ENCODE measurements at regions not wholly inside any gene's neighbourhood (a gene's known extent, or its start where the extent isn't known, plus 50 kb on each side); places are given as distances from the start of the nearest gene placed in this dataset.

DNA sequence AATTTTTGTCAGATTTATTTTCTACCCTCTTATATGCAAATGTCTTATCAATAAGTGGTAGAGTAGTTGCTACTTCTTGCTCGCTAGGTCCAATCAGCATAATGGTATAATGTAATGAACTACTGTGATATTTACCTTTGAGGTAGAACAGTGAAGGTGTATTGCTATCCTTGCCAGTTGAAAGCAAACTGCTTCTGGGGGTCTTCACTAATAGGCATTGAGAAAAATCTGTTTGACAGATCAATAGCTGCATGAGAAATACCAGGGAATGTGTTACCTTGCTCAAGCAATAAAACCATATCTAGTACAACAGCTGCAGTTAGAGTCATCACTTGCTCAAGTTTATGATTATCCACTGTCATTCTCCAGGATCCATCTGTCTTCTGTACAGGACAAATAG, 50.1 kb upstream of the EFEMP1 start:
- DNase-seq (ENCODE audit: low read depth, low spot score) = no peak
- in situ Hi-C loops (cut with HindIII; ENCODE audit: low pct_unique_long_range_greater_than_20kb, low sequenced_read_pairs) = no loop called here

DNA sequence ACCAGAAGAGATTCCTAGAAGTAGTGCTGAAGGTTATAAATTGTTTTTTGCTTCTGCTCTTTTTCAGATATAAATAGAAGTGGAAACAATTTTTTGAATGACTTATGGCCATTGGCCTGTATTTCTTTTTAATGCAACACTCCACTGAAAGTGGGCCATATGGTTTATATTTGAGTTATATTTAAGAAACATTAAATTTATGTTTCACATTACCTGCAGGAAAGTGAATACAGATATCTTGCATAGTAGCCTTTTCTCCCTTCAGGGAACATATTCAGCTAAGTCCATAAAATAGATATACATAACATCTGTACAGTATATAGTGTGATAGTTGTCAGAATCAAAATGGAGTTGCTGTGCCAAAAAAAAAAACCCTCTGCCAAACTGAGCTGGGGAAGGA, 53.1 kb upstream of the EFEMP1 start:
- no peak for DNase-seq (ENCODE audit: low read depth, low spot score)
- in situ Hi-C loops (cut with HindIII; ENCODE audit: low pct_unique_long_range_greater_than_20kb, low sequenced_read_pairs) = no loop called here

DNA sequence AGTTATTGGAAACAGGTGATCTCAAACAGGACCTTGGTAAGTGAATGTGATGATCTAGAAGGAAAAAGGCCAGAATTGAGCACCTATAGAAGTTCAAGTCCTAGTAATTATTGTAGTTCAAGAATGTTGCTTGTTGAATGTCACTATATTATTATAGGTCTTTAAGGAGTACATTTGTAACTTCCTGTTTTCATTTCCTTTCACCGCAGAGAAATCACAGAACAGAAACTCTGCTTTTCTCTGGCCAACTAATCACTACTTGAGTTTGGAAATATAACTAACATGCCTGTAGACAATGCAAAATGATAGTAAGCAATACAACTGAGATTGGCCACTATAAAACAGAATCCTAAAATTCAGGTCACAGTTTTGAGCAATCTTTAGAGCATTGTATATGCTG, 61.8 kb upstream of the EFEMP1 start:
- in situ Hi-C loops (cut with HindIII; ENCODE audit: low pct_unique_long_range_greater_than_20kb, low sequenced_read_pairs) = no loop called here

DNA sequence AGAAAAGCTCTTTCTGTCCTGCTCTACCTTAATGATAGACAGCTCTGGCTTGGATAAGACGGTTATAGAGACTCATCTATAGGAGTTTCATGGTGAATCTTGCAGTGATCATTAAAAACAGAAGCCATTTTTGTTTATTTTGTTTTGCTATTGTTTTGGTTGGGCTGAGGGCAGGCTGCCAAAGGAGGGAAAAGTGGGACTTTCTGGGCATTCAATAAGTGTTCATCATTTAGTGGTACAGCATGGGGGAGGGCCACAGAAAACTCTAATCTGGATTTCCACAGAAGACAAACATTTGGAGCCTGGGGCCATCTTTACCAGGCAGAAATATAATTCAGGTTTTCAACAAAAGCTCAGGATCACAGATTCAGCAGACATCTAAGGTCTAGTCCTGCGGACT, 62.4 kb upstream of the EFEMP1 start:
- DNase-seq (ENCODE audit: low read depth, low spot score) = no peak
- in situ Hi-C loops (cut with HindIII; ENCODE audit: low pct_unique_long_range_greater_than_20kb, low sequenced_read_pairs) = no loop called here

More for the DNA sequence above, 61.8 kb upstream of the EFEMP1 start:
- no peak for DNase-seq (ENCODE audit: low read depth, low spot score)

DNA sequence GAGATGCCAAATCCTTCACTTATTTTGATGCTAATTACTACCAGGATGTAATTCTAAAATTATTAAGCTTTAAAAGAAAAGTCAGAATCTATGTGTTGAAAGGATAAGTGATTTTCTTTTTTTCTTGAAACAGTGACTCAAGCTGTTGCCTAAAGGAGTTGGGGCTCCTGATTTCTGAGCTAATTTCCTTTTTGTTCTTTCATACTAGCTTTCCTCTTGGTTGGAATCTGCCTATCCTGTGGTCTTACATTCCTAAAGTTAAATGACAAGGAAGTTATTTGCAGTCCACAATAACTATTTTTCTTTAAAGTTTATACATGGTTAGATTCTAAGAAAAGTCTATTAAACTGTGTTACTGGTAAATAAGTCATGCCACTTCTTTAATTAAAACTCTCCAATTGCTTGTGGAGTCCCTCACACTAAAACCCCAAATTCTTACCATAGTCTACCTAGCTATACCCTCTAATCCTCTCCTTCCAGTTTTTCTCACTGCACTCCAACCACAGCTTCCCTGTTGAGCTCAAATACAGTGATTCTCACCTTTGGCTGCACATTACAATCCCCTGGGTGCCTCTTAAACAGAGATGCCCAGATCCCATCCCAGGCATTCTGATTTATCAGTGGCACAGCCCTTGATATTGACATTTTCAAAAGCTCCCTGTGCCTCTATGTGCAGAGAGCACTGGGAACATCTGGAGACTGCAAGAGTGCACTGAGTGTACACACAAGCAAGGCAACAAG, 63.3 kb upstream of the EFEMP1 start:
- no peak for DNase-seq (ENCODE audit: low read depth, low spot score)
- in situ Hi-C loops (cut with HindIII; ENCODE audit: low pct_unique_long_range_greater_than_20kb, low sequenced_read_pairs) = no loop called here

DNA sequence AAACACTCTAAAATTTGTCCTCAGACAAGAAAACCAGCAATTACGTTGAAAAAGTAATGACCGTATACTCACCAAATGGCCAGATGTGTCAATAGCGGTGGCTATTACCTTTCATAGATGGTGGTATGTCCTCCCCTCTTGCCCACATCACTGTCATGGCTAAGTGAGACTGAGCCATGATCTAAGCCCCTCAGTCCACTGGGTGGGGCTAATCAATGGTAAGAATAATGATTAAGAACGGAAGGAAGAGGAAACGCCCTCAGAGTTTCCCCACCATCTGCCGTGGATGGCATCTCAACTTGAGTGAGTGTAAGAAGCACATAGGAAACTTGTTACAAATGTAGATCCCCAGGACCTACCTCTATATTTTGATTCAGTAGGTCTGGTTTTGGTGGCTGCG, 65.8 kb upstream of the EFEMP1 start:
- in situ Hi-C loops (cut with HindIII; ENCODE audit: low pct_unique_long_range_greater_than_20kb, low sequenced_read_pairs) = no loop called here
- no peak for DNase-seq (ENCODE audit: low read depth, low spot score)

DNA sequence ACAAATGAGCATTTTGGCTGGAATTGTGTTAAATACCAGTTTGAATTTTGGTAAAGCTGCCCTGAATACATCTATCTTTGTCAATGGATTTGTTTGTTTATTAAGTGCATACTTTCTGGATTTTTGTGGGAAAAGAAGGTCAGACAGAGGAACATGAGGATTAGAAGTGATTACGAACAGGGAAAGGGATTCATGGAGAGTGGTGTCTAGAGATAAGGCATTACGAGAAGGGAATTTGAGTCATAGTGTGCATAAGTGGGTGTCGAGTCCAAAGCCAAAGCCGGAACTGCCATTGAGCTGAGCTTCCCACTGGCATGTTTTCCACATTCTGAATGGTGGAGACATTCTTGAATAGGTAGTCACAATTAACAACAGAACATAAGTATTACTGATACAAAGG, 68.9 kb upstream of the EFEMP1 start:
- in situ Hi-C loops (cut with HindIII; ENCODE audit: low pct_unique_long_range_greater_than_20kb, low sequenced_read_pairs) = no loop called here
- peak; percentile 28 for DNase-seq (ENCODE audit: low read depth, low spot score)

DNA sequence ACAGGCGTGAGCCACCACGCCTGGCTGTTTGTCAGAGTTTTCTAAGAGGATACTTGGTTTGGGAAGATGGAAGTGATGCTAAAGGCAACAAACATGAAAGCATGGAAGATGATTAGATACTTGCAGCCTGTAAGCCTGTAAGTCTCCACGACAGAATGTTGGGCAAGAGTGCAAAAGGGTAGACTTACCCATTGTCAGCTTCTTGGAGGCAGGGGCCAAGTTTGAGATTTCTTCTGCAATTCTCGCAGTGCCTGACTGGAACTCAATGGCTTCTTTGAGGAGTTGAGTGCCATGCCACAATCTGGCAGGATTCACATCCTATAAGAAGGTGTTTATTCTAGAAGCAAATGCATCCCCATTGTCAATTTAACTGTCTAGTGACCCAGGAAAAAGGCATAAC, 70.1 kb upstream of the EFEMP1 start:
- no peak for DNase-seq (ENCODE audit: low read depth, low spot score)
- in situ Hi-C loops (cut with HindIII; ENCODE audit: low pct_unique_long_range_greater_than_20kb, low sequenced_read_pairs) = no loop called here

DNA sequence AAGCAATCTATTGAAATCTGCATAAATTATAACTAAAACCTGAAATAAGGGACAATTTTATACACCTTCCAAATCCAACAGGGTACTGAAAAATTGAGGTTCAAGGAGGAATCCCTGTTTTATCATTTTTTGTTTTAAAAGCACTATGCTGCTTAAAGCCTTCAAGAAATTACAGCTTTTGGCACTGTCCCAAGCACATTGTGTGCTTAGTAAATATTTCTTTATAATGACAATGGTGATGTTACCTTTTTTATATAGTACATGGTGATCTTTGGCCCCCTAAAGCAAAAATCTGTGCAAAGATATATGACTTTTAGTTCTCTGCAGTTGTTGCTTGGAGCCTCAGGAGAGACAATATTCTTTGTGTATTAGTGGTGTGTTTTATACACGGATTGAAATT, 71.6 kb upstream of the EFEMP1 start:
- DNase-seq (ENCODE audit: low read depth, low spot score) = no peak
- in situ Hi-C loops (cut with HindIII; ENCODE audit: low pct_unique_long_range_greater_than_20kb, low sequenced_read_pairs) = no loop called here

DNA sequence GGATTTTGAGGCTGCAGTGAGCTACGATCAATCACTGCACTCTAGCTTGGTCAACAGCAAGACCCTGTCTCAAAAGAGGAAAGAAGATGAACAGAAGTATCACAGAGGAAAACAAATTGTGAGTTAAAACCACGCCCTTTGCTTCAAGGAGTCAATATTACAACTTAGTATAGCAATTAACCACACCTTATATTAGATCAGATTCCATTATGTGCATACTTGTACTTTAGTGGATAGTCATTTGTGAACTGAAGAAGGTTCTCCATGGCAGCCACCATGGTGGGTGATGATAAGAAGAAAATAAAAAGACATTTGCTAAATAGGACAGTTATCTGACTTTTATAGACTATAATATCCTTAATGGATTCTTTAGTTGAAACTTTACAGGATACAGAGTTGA, 72.3 kb upstream of the EFEMP1 start:
- in situ Hi-C loops (cut with HindIII; ENCODE audit: low pct_unique_long_range_greater_than_20kb, low sequenced_read_pairs) = no loop called here

DNA sequence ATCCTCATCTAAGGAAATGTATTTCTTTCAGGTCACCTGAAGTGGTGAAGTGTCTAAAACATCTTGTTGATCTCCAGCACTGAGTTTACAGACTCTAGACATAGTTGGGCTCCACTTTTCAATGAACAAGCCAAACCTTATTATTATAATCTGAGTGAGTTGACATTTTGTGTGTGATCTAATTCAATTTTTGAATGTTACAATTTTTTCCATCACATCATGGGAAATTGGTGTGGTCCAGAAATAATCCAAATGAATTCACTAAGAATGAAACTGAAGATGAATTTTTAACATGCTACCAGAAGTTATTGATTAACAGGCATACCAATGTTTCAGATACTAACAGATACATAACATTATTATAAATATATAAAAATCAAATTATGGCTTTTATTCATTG, 75.6 kb upstream of the EFEMP1 start:
- in situ Hi-C loops (cut with HindIII; ENCODE audit: low pct_unique_long_range_greater_than_20kb, low sequenced_read_pairs) = no loop called here
- DNase-seq (ENCODE audit: low read depth, low spot score) = no peak

More for the DNA sequence above, 72.3 kb upstream of the EFEMP1 start:
- no peak for DNase-seq (ENCODE audit: low read depth, low spot score)

DNA sequence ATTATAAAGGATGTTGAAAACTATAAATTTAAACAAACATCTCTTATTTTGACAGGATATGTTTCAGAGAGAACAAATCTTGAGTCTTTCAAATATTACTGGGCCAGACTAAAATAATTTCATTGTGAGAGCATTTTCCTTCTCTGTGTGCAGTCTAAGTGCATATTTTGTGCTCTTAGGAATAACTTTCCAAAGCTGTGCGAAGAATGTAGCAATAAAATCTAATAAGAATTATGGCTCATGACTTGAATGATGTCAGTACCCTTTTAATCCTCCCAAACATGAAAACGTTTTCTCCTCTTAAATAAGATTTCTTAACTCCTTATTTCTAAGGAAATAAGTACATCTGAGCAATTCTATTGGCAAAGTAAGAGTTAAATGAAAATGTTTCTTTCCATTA, 76.2 kb upstream of the EFEMP1 start:
- in situ Hi-C loops (cut with HindIII; ENCODE audit: low pct_unique_long_range_greater_than_20kb, low sequenced_read_pairs) = no loop called here
- no peak for DNase-seq (ENCODE audit: low read depth, low spot score)

DNA sequence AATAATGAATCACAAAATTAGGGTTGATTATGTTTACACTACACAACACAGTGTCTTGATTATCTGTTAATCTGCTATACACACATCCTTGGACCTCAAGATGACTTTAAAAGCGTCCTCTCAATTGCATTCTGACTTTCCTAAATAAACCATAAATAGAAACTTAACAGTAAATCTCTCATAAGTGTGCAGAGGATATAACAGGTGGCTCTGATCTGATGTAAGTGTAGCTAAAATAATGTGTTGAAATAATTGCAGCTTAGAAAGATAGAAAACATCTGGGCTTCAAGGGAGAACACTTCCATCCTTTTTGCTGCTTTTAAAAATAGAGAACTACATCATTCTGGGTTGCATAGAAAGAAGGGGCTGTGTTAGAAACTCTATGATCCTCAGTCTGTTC, 78.4 kb upstream of the EFEMP1 start:
- in situ Hi-C loops (cut with HindIII; ENCODE audit: low pct_unique_long_range_greater_than_20kb, low sequenced_read_pairs) = no loop called here

DNA sequence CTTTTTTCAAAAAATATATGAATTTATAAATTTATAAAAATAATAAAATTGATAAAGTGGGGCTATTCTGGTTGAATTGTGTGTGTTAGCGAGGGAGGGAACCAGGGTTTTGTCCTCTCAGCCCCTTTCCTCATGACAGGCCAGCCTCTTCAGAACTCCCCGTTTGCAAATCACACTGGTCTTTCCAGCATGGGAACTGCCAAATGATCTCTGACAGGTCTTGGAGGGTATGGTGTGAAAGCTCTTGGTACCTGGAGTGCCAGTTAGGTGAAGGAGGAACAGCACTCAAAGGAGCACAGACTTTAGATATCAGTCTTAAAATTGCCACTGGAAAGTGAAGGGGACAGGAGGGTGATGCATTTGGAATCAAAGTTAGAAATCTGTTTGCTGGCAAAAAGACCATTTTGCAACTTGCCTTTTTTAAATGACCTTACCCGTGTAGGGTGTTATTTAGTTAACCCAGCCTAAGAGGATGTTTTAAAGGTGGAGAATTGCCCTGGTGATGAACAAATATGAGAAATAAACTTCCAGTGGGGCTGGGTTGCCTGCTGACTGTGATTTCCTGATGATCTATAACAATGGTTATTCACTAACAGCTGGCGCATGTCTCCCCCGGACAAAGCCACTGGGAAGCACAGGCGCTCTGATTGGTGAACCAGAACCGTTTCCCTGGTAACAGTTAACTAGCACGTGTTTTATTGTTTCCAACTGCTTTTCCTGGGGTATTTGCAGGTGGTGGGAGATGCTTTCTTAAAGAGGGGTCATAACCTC, 85.3 kb upstream of the EFEMP1 start:
- DNase-seq (ENCODE audit: low read depth, low spot score) = peak; percentile 28
- in situ Hi-C loops (cut with HindIII; ENCODE audit: low pct_unique_long_range_greater_than_20kb, low sequenced_read_pairs) = no loop called here

More for the DNA sequence above, 78.4 kb upstream of the EFEMP1 start:
- DNase-seq (ENCODE audit: low read depth, low spot score) = no peak

DNA sequence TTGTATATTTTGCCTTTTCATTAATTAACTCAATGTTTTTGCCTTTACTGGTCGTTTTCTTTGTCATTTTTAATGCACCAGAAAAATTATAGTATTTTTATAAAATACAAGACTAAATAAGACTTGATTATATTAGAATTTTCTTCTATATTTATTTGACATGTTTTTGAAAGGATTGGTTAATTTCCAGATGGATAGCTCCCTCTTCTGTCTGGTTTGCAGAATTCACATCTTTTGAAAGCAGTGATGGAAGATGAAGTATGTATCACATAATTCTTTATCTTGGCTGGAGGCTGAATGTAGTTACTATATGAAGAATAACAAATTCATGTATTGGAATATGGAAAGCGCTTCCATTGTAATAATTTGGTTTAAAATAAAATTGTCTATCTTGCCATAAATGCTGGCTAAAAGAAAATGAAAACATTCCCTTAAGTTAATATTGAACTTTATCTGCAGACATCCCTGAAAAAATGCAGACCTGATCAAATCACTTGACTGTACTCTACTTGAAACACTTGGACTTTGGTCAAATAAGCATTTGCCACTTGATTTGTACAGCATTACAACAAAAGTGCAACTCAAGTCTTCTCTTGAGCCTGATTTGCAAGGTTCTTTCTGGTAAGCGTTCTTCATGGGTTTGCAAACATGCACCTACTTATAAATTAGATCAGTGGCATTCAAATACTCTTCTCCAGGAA, 86.3 kb upstream of the EFEMP1 start:
- in situ Hi-C loops (cut with HindIII; ENCODE audit: low pct_unique_long_range_greater_than_20kb, low sequenced_read_pairs) = no loop called here

DNA sequence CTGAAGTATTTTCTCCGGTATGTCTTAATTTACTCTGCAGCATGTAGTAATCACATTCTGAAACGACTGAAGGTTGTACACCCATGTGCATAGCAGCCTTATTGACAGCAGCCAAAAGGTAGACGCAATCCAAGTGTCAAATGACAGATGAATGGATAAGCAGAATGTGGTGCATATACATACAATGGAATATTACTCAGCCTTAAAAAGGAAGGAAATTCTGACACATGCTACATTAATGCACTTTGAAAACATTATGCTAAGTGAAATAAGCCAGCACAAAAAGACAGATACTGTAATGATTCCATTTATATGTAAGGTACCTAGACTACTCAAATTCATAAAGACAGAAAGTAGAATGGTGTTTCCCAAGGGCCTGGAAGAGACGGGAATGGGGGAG, 88.0 kb upstream of the EFEMP1 start:
- no peak for DNase-seq (ENCODE audit: low read depth, low spot score)
- in situ Hi-C loops (cut with HindIII; ENCODE audit: low pct_unique_long_range_greater_than_20kb, low sequenced_read_pairs) = no loop called here

More for the DNA sequence above, 86.3 kb upstream of the EFEMP1 start:
- DNase-seq (ENCODE audit: low read depth, low spot score) = peak; percentile 68

DNA sequence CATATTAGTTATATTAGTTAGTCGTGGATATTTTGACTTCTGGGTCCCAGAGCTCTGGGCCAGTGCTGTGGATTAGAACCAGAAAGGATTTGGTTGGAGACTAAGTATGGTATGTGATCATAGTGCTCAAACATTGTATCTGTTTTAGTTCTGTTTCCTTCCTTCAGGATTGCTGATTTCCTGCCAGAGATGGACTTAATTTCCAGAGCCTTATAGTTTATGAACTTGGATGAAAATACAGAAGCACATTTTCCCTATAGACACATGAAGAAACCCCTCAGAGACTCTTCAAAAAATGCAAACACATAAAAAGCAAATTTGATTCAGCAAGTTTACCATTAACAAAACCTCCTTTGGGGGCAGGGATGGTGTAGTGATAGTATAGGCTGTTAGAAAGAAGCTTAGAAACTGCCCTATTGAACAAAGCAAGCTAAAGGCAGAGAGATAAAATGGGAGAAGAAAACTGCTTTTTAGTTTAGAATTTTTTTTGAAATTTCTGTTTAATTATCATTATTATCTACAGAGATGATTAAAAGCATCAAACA, 88.7 kb upstream of the EFEMP1 start:
- DNase-seq (ENCODE audit: low read depth, low spot score) = no peak
- in situ Hi-C loops (cut with HindIII; ENCODE audit: low pct_unique_long_range_greater_than_20kb, low sequenced_read_pairs) = no loop called here

DNA sequence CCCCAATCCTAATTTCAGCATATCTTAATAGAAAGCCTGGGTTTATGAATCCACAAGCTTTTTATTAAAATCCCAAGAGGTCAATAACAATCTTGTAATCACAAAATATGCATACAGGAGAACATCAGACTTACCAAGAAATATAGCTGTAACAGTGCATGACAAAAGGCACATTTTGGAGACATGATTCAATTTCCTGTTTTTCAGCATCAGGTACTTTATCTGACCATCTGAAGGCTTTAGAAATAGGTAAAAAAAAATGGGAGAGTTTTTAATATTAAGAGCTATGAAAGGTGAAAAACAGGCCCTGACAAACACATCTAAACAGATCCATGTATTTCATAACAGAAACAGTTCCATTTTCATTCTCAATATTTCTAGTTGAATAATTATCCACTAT, 89.9 kb upstream of the EFEMP1 start:
- in situ Hi-C loops (cut with HindIII; ENCODE audit: low pct_unique_long_range_greater_than_20kb, low sequenced_read_pairs) = no loop called here
- no peak for DNase-seq (ENCODE audit: low read depth, low spot score)

Data from SK-MEL-5 (cell line).